GM19025 (cell line): ENCODE measurements at regions not wholly inside any gene's neighbourhood (a gene's known extent, or its start where the extent isn't known, plus 50 kb on each side); places are given as distances from the start of the nearest gene placed in this dataset.
"Not testable (repeated sequence)": the region's sequence is repeated elsewhere in the genome, so short reads cannot be mapped to it uniquely, and the experiment has no call there.

ENCODE experiments used
- ATAC-seq: cut with Tn5 transposase; IDR thresholded peaks from one replicate; pipeline ENCODE4 v1.9.1; 2021; ENCODE audit warnings: mild to moderate bottlenecking, low read depth, moderate library complexity; ENCODE audit not compliant: unreplicated experiment

- ATAC-seq = no peak
These were observed 240.4 kb upstream of the AFF2 start for GRCh38 chrX:148259990-148260389.

GRCh38 chrX:148265829-148266228 is 234.6 kb upstream of the AFF2 start:
- ATAC-seq = no peak

- ATAC-seq = no peak
These were observed 231.7 kb upstream of the AFF2 start for GRCh38 chrX:148268673-148269072.

- no peak for ATAC-seq
These were observed 230.9 kb upstream of the AFF2 start for GRCh38 chrX:148269513-148269912.

GRCh38 chrX:148270499-148270898 is 229.9 kb upstream of the AFF2 start:
- no peak for ATAC-seq

- ATAC-seq = no peak
These were observed 229.2 kb upstream of the AFF2 start for GRCh38 chrX:148271263-148271662.

GRCh38 chrX:148281920-148282319 is 218.5 kb upstream of the AFF2 start:
- ATAC-seq = no peak

- ATAC-seq = no peak
These were observed 217.9 kb upstream of the AFF2 start for GRCh38 chrX:148282504-148282903.

GRCh38 chrX:148284056-148284455 is 216.4 kb upstream of the AFF2 start:
- ATAC-seq = no peak

- ATAC-seq = no peak
These were observed 215.6 kb upstream of the AFF2 start for GRCh38 chrX:148284821-148285220.

- ATAC-seq = no peak
These were observed 212.0 kb upstream of the AFF2 start for GRCh38 chrX:148288451-148288850.

- no peak for ATAC-seq
These were observed 210.4 kb upstream of the AFF2 start for GRCh38 chrX:148290041-148290440.

- ATAC-seq = no peak
These were observed 209.5 kb upstream of the AFF2 start for GRCh38 chrX:148290931-148291330.

GRCh38 chrX:148298737-148299136 is 201.7 kb upstream of the AFF2 start:
- no peak for ATAC-seq

GRCh38 chrX:148305214-148305613 is 195.2 kb upstream of the AFF2 start:
- not testable (repeated sequence) for ATAC-seq

- ATAC-seq = no peak
These were observed 191.0 kb upstream of the AFF2 start for GRCh38 chrX:148309413-148309812.

GRCh38 chrX:148310426-148311165 is 189.8 kb upstream of the AFF2 start:
- no peak for ATAC-seq

GRCh38 chrX:148311544-148311943 is 188.9 kb upstream of the AFF2 start:
- no peak for ATAC-seq

GRCh38 chrX:148314876-148315275 is 185.5 kb upstream of the AFF2 start:
- no peak for ATAC-seq

- ATAC-seq = no peak
These were observed 184.0 kb upstream of the AFF2 start for GRCh38 chrX:148316446-148316845.

GRCh38 chrX:148322906-148323305 is 177.5 kb upstream of the AFF2 start:
- ATAC-seq = no peak

GRCh38 chrX:148333989-148334388 is 166.4 kb upstream of the AFF2 start:
- no peak for ATAC-seq

GRCh38 chrX:148337873-148338272 is 162.5 kb upstream of the AFF2 start:
- ATAC-seq = no peak
